VCaP (cell line): ENCODE measurements at regions not wholly inside any gene's neighbourhood (a gene's known extent, or its start where the extent isn't known, plus 50 kb on each side); places are given as distances from the start of the nearest gene placed in this dataset.
"Not testable (repeated sequence)": the region's sequence is repeated elsewhere in the genome, so short reads cannot be mapped to it uniquely, and the experiment has no call there.

Experiments used
- H3K27ac ChIP-seq: fragments of 450-650 bp; 2 replicates; pipeline ENCODE4 v1.5.1; 2017
- CTCF ChIP-seq: fragments of 450-650 bp; conservative IDR thresholded peaks from 2 replicates; pipeline ENCODE4 v1.5.1; 2017; ENCODE audit warnings: mild to moderate bottlenecking, moderate library complexity

- TF ChIP-seq CTCF = no peak
- H3K27ac ChIP-seq = no peak overlapping the region
These were observed 826.2 kb upstream of the DDX18 start for GRCh38 chr2:116988303-116988702.

- no peak overlapping the region for H3K27ac ChIP-seq
- no peak for TF ChIP-seq CTCF
These were observed 795.1 kb upstream of the DDX18 start for GRCh38 chr2:117019357-117019756.

DNA sequence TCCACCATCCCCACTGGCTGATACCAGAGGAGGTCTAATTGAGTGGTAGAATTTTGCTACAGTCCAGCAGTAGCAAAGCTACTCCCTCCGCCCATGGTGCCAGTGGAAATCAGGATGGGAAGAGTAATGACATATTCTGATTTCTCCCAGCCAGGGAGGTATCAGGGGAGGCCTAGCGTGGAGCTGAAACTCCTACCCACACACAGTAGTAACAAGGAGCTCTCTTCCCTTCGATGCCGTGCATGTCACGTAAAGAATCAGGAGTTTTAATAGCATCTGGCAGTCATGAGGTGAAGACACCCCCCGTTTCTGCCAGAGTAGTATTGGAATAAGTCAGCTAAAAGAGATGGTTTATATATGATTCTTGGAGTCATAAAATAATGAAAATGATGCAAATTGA is 786.8 kb upstream of the DDX18 start:
- H3K27ac ChIP-seq = no peak overlapping the region
- no peak for TF ChIP-seq CTCF

GRCh38 chr2:117028708-117029107 is 785.8 kb upstream of the DDX18 start:
- H3K27ac ChIP-seq = not testable (repeated sequence)

DNA sequence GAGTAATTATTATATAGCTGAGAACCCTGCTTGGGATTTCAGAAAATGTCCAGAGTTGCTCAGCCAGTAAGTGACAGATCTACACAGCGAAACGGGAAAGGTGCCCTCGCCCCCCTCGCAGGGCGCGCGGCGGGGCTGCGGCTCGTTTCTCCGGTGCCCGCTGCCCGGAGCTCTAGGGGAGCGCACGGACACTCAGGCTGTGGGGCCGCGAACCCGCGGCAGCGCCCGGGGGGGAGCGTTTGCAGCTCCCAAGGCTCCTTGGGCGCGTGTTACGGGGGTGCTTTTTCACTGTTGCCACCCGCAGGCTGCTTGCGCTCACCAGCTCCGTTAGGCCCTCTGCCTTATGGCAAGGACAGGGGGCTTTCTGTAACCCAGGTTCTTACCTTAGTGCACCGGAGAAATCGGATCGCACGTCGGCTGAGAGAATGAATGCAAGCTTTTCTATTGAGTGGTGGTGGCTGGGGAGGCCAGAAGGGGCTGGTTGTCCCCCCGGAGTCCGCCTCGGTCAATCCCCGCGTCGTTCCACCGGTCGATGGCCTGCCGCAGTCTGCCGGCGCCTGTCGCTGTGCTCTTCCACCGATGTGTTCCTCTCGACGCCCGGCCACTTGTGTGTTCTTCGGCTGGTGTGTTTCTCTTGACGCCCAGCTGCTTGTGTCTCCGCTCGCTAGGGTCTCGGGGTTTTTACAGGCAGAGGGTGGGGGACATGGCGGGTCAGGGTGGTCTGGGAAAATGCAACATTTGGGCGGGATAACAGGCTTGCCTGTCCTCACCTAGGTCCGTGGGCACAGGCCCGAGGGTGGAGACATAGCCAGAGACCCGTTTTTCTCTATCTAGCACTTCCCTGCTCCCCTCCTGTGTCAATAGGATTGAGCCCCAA is 758.8 kb upstream of the DDX18 start:
- no peak for TF ChIP-seq CTCF
- no peak overlapping the region for H3K27ac ChIP-seq

DNA sequence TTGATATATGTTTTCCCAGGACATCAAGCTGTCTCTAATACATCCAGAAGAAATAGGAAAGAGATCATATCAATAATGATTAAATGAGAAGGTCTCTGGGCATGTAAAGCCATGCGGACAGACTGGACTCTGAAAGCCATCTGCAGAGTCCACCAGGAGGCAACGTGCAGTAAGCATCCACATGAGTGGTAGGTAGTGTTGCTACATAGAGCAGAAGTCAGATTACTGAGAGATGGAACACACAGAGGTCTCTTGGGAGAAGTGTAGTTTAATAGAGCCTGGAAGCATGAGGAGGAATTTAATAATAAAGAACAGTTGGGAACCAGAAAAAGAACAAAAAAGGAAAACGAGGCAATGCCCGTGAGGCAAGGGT is 758.1 kb upstream of the DDX18 start:
- TF ChIP-seq CTCF = no peak
- H3K27ac ChIP-seq = no peak overlapping the region

DNA sequence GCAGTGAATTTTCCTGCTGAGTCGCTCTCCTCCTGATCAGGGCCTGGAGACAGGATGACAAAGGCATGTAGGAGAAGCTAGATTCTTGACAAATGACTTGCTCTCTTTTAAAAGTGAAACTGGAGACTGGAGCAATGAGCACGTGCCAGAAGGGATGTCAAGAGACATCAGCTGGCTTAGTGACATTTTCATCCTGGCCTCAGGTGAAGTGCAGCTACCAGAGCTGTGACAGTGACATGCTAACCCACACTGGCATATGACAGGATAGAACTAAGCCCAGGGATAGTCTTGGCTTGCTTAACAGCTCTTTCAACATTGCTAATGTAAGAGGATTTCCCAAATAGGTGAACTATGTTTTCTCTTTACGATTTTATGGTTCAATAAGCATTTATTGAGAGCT is 757.5 kb upstream of the DDX18 start:
- H3K27ac ChIP-seq = no peak overlapping the region
- no peak for TF ChIP-seq CTCF

DNA sequence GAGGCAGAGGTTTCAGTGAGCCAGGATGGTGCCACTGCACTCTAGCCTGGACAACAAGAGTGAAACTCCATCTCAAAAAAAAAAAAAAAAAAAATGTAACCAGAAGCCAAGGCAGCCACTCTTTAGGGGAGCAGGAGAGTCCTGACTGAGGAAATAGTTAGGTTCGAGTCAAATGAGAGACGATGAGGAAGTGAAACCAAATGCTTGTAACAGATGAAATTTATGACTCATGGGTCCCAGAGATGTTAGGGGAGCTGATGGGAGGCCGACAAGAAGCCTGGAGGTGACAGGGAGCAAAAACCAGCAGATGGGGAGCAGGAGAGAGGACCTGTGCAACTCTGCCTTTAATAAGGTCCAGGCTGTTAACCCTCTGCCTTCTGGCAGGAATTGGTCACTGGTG is 756.1 kb upstream of the DDX18 start:
- TF ChIP-seq CTCF = no peak
- H3K27ac ChIP-seq = no peak overlapping the region
